SK-N-SH treated with all-trans-retinoic acid at 6 μM for 48 hours (cell line): ENCODE measurements at regions not wholly inside any gene's neighbourhood (a gene's known extent, or its start where the extent isn't known, plus 50 kb on each side); places are given as distances from the start of the nearest gene placed in this dataset.

Experiments
- PATZ1 ChIP-seq: fragments of 250-450 bp; sonication (Bioruptor Pico); IDR thresholded peaks from 2 replicates; pipeline ENCODE4 v1.8.0; 2020; ENCODE audit warnings: mild to moderate bottlenecking, moderate library complexity, borderline replicate concordance
- TOX ChIP-seq: fragments of 250-450 bp; sonication (Bioruptor Pico); IDR thresholded peaks from 2 replicates; pipeline ENCODE4 v1.8.0; 2021; ENCODE audit warnings: mild to moderate bottlenecking, moderate library complexity, borderline replicate concordance
- ZFP3 ChIP-seq: fragments of 250-450 bp; sonication (Bioruptor Pico); IDR thresholded peaks from 2 replicates; pipeline ENCODE4 v1.5.0; 2020; ENCODE audit warnings: mild to moderate bottlenecking, moderate library complexity
- ZFP30 ChIP-seq: fragments of 450-650 bp; formaldehyde crosslinking; IDR thresholded peaks from 2 replicates; pipeline ENCODE4 v1.5.0; 2022; ENCODE audit warnings: mild to moderate bottlenecking, moderate library complexity
- TF ChIP-seq, protein P1 (sequence below): fragments of 250-450 bp; sonication (Bioruptor Pico); IDR thresholded peaks from 2 replicates; pipeline ENCODE4 v1.5.1; 2021; ENCODE audit warnings: mild to moderate bottlenecking, moderate library complexity

DNA sequence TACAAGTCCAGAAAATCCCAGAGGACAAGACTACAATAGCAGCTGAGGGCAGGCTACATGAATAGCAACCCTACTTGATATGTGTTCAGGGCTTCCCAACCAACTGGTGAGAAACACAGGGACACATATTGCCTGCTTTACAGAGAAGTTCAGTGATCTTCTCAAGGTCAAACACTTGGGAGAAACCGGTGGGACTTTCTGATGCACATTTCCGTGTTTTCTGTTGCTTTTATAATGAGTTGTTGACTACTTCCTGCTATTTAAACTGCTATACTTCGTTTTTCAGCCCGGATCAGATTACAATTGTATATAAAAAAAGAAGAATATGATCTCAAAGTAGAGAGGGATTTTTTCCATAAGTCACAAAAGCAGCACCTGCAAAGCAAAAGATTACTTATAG, 175.1 kb downstream of the SNX18 start:
- TF ChIP-seq TOX (CRISPR knock-in tag), result no peak
- TF ChIP-seq PATZ1 (CRISPR knock-in tag), result no peak
- TF ChIP-seq, protein P1, sequence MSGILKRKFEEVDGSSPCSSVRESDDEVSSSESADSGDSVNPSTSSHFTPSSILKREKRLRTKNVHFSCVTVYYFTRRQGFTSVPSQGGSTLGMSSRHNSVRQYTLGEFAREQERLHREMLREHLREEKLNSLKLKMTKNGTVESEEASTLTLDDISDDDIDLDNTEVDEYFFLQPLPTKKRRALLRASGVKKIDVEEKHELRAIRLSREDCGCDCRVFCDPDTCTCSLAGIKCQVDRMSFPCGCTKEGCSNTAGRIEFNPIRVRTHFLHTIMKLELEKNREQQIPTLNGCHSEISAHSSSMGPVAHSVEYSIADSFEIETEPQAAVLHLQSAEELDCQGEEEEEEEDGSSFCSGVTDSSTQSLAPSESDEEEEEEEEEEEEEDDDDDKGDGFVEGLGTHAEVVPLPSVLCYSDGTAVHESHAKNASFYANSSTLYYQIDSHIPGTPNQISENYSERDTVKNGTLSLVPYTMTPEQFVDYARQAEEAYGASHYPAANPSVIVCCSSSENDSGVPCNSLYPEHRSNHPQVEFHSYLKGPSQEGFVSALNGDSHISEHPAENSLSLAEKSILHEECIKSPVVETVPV, result no peak
- TF ChIP-seq ZFP30 (CRISPR knock-in tag), result no peak
- no peak for TF ChIP-seq ZFP3
